H1 (cell line): ENCODE measurements at regions not wholly inside any gene's neighbourhood (a gene's known extent, or its start where the extent isn't known, plus 50 kb on each side); places are given as distances from the start of the nearest gene placed in this dataset.

Source experiments
- BRCA1 ChIP-seq: IDR thresholded peaks from 2 replicates; pipeline ENCODE4 v1.6.1; 2012; ENCODE audit warnings: low read depth, low read length, improper control_type of control experiment
- CHD2 ChIP-seq: IDR thresholded peaks from 2 replicates; pipeline ENCODE4 v1.6.1; 2012; ENCODE audit warnings: low read length, improper control_type of control experiment
- EZH2 ChIP-seq: fragments of 200-600 bp; sonication (generic); IDR thresholded peaks from 2 replicates; pipeline ENCODE4 v1.7.1; 2012; ENCODE audit warnings: low read depth, mild to moderate bottlenecking, moderate library complexity, low read length, inconsistent platforms; ENCODE audit not compliant: severe bottlenecking
- NRF1 ChIP-seq: IDR thresholded peaks from 2 replicates; pipeline ENCODE4 v1.6.1; 2011; ENCODE audit warnings: mild to moderate bottlenecking, low read depth, low read length, improper control_type of control experiment
- RAD21 ChIP-seq, 2 experiments: IDR thresholded peaks in 1 of 2; conservative IDR thresholded peaks in 1 of 2; 2 replicates each; pipeline ENCODE4 v1.6.1; 2011; ENCODE audit warnings: low read depth in 2 of 2, low read length in 2 of 2, improper control_type of control experiment in 1 of 2, inconsistent platforms in 1 of 2, mild to moderate bottlenecking in 1 of 2, moderate library complexity in 1 of 2

GRCh38 chr20:30487947-30488926 lies 769.2 kb upstream of the DEFB115 start (continued):
- no peak for TF ChIP-seq BRCA1
- no peak for TF ChIP-seq RAD21 (IDR thresholded peaks at IDR 0.05 in 1 of 2, conservative IDR thresholded peaks at IDR 0.05 in 1 of 2; ENCODE audit: low read depth in 2 of 2, low read length in 2 of 2)
- no peak for TF ChIP-seq CHD2
- TF ChIP-seq NRF1 = no peak
- no peak for TF ChIP-seq EZH2
